ENCODE measurements at regions not wholly inside any gene's neighbourhood (a gene's known extent, or its start where the extent isn't known, plus 50 kb on each side); places are given as distances from the start of the nearest gene placed in this dataset.
A peak's percentile ranks its signal among the peaks of the same experiment; 100 is the strongest.

DNA sequence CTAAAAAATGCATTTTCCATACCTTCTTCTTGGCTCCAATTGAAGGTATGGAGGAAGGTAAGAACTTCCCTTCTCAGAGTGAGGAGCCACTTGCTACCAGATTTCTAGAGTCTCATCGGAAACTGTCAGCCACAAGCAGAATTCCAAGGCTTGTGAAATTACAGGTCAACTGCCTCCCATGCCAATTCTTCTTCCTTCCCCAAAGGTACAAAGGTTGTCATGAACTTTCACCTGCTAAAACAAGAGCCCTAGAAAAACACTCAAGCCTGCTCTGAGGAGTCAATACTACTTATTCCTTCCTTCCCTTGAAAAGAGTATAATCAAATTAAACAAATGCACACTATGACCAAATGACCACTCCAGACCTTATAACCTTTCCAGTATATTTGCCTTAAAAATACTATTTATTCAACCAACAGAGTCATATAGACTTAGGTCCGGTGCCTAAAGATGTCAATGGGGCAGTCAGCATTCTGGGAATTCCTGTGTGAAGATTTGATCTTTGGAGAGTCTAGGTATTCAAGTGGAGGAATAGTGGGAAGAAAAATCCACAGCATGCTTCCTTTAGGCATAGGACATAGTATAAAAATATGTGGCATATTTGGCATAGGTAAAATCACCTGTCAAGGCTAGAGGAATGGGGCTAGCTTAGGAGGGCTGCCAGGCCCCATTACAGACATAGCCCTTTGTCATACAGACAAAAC, 539.3 kb downstream of the LIG4 start:
- ChIA-PET POLR2A (no interaction called here), CTCF (no interaction called here)
- Mint-ChIP-seq H3K27ac (no peak overlapping the region), H3K4me1 (ENCODE audit: low read depth) (no peaks in the 10 kb centered on the region), H3K9me3 (peaks cover 9% of the 10 kb centered on the region), H3K4me3 (no peak overlapping the region), H3K27me3 (no peaks in the 10 kb centered on the region), H3K36me3 (no peaks in the 10 kb centered on the region)
- intact Hi-C loops (cut with micrococcal nuclease), result no loop called here
- no peak for DNase-seq

- intact Hi-C loops (cut with micrococcal nuclease), result no loop called here
- POLR2A ChIA-PET, result no interaction called here
- H3K4me1 Mint-ChIP-seq (ENCODE audit: low read depth), result no peaks in the 10 kb centered on the region
- H3K27ac Mint-ChIP-seq, result no peak overlapping the region
- H3K36me3 Mint-ChIP-seq, result no peaks in the 10 kb centered on the region
- peaks cover 14% of the 10 kb centered on the region for H3K9me3 Mint-ChIP-seq
- no peaks in the 10 kb centered on the region for H3K27me3 Mint-ChIP-seq
- CTCF ChIA-PET, result interaction anchor here (1.1 kb wide), 1 partner anchor 17 kb away, joined by 3 read pairs; no protein-coding TSS in a partner anchor
- no peak for DNase-seq
- no peak overlapping the region for H3K4me3 Mint-ChIP-seq
Measured at GRCh38 chr13:107669391-107669993, 545.8 kb downstream of the LIG4 start.

GRCh38 chr13:107665926-107666458, 549.3 kb downstream of the LIG4 start:
- ChIA-PET CTCF (interaction anchor here (1.4 kb wide), 1 partner anchor 16 kb away, joined by 3 read pairs; no protein-coding TSS in a partner anchor), POLR2A (no interaction called here)
- H3K4me3 Mint-ChIP-seq, result no peak overlapping the region
- no peak for DNase-seq
- no peaks in the 10 kb centered on the region for H3K36me3 Mint-ChIP-seq
- H3K27ac Mint-ChIP-seq, result no peak overlapping the region
- H3K9me3 Mint-ChIP-seq, result peaks cover 16% of the 10 kb centered on the region
- H3K4me1 Mint-ChIP-seq (ENCODE audit: low read depth), result no peaks in the 10 kb centered on the region
- intact Hi-C loops (cut with micrococcal nuclease), result no loop called here
- no peaks in the 10 kb centered on the region for H3K27me3 Mint-ChIP-seq

GRCh38 chr13:107650081-107650701, 565.1 kb downstream of the LIG4 start:
- H3K36me3 Mint-ChIP-seq, result no peaks in the 10 kb centered on the region
- POLR2A ChIA-PET, result no interaction called here
- peak; percentile 33 for DNase-seq
- no peak overlapping the region for H3K27ac Mint-ChIP-seq
- peaks cover 2% of the 10 kb centered on the region for H3K9me3 Mint-ChIP-seq
- CTCF ChIA-PET, result interaction anchor here (1.3 to 2.5 kb wide), 3 partner anchors 11 to 439 kb away, joined by 3 to 12 read pairs (median 4); no protein-coding TSS in a partner anchor
- H3K27me3 Mint-ChIP-seq, result peaks cover 2% of the 10 kb centered on the region
- H3K4me3 Mint-ChIP-seq, result no peak overlapping the region
- no peaks in the 10 kb centered on the region for H3K4me1 Mint-ChIP-seq (ENCODE audit: low read depth)
- intact Hi-C loops (cut with micrococcal nuclease), result no loop called here

DNA sequence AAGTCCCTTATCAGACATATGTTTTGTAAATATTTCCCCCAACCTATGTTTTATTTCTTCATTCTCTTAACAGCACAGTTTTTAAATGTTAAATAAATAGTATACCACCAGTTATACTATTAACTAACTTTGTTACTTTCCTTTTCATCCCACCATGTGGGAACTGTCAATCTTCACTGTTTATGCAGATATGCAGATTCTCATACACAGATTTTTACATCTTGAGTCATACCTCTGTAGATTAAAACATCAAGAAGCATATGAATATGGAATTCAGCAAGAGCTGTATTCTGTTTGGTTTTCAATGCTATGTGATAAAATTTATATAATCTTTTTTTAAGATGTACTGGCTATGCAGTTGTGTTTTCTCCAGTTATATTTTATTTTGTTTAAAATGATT, 566.3 kb downstream of the LIG4 start:
- ChIA-PET CTCF (interaction anchor here (1.5 to 2.5 kb wide), 2 partner anchors 12 to 438 kb away, joined by 4 to 12 read pairs; no protein-coding TSS in a partner anchor), POLR2A (no interaction called here)
- Mint-ChIP-seq H3K4me3 (no peak overlapping the region), H3K9me3 (peaks cover 2% of the 10 kb centered on the region), H3K27ac (no peak overlapping the region), H3K27me3 (peaks cover 2% of the 10 kb centered on the region), H3K36me3 (no peaks in the 10 kb centered on the region), H3K4me1 (ENCODE audit: low read depth) (no peaks in the 10 kb centered on the region)
- intact Hi-C loops (cut with micrococcal nuclease), result no loop called here
- DNase-seq, result no peak

DNA sequence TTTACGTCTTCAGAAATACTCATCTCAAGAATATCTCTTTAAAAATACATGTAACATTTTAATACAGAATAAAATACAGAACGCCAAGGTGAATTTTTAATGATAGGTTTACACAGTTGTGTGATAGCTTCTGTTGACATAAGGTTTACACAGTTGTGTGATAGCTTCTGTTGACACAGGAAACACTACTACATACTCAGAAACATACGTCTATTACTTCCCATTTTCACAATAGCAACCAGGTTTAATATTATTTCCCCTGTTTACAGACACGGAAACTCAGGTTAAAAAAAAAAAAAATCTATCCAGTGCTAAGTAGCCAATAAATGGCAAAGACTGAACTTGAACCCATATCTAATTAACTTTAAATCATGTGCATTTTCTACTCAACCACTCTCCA, 571.2 kb downstream of the LIG4 start:
- POLR2A ChIA-PET, result no interaction called here
- H3K4me1 Mint-ChIP-seq (ENCODE audit: low read depth), result no peaks in the 10 kb centered on the region
- CTCF ChIA-PET, result no interaction called here

GRCh38 chr13:107643615-107644014, 571.7 kb downstream of the LIG4 start:
- DNase-seq, result no peak
- ChIA-PET CTCF (no interaction called here), POLR2A (no interaction called here)
- Mint-ChIP-seq H3K4me3 (no peak overlapping the region), H3K36me3 (no peaks in the 10 kb centered on the region), H3K27ac (no peak overlapping the region), H3K9me3 (peaks cover 4% of the 10 kb centered on the region), H3K4me1 (ENCODE audit: low read depth) (no peaks in the 10 kb centered on the region), H3K27me3 (no peaks in the 10 kb centered on the region)
- intact Hi-C loops (cut with micrococcal nuclease), result no loop called here

More for the DNA sequence above, 571.2 kb downstream of the LIG4 start:
- Mint-ChIP-seq H3K27me3 (no peaks in the 10 kb centered on the region), H3K4me3 (no peak overlapping the region), H3K9me3 (peaks cover 4% of the 10 kb centered on the region), H3K27ac (no peak overlapping the region), H3K36me3 (no peaks in the 10 kb centered on the region)
- DNase-seq, result no peak
- intact Hi-C loops (cut with micrococcal nuclease), result no loop called here

- Mint-ChIP-seq H3K4me3 (no peak overlapping the region), H3K9me3 (peaks cover 5% of the 10 kb centered on the region), H3K27ac (no peak overlapping the region), H3K36me3 (no peaks in the 10 kb centered on the region), H3K27me3 (no peaks in the 10 kb centered on the region), H3K4me1 (ENCODE audit: low read depth) (no peaks in the 10 kb centered on the region)
- ChIA-PET POLR2A (no interaction called here), CTCF (no interaction called here)
- DNase-seq, result no peak
- intact Hi-C loops (cut with micrococcal nuclease), result no loop called here
Measured at GRCh38 chr13:107642831-107643230, 572.5 kb downstream of the LIG4 start.

DNA sequence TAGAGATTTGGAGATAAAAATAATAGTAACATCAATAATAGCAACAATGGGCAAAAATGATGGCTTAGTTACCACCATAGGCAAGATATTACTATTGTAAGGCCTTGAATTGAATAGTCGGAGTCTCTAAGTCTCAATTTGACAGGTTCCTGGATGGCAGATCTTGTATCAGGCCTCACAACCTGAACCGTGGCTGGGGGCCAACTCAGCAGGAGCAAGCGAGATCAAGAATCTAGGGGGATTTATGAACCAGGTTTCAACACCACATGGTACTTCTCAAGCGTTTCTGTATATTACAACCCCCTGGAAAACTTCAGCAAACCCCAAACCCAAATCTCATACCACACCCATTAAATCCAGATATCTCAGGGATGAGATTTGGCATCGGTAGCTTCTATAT, 573.8 kb downstream of the LIG4 start:
- H3K4me3 Mint-ChIP-seq, result no peak overlapping the region
- H3K27ac Mint-ChIP-seq, result no peak overlapping the region
- ChIA-PET POLR2A (no interaction called here), CTCF (no interaction called here)
- H3K9me3 Mint-ChIP-seq, result peaks cover 6% of the 10 kb centered on the region
- no peaks in the 10 kb centered on the region for H3K4me1 Mint-ChIP-seq (ENCODE audit: low read depth)
- intact Hi-C loops (cut with micrococcal nuclease), result no loop called here
- no peaks in the 10 kb centered on the region for H3K36me3 Mint-ChIP-seq
- no peak for DNase-seq
- H3K27me3 Mint-ChIP-seq, result no peaks in the 10 kb centered on the region

GRCh38 chr13:107625648-107626047, 589.7 kb downstream of the LIG4 start:
- Mint-ChIP-seq H3K4me1 (ENCODE audit: low read depth) (no peaks in the 10 kb centered on the region), H3K9me3 (no peaks in the 10 kb centered on the region), H3K4me3 (no peak overlapping the region), H3K36me3 (no peaks in the 10 kb centered on the region), H3K27me3 (no peaks in the 10 kb centered on the region), H3K27ac (no peak overlapping the region)
- intact Hi-C loops (cut with micrococcal nuclease), result no loop called here
- POLR2A ChIA-PET, result no interaction called here
- DNase-seq, result no peak
- CTCF ChIA-PET, result no interaction called here

- no peaks in the 10 kb centered on the region for H3K36me3 Mint-ChIP-seq
- no peak overlapping the region for H3K27ac Mint-ChIP-seq
- no peaks in the 10 kb centered on the region for H3K27me3 Mint-ChIP-seq
- no peaks in the 10 kb centered on the region for H3K4me1 Mint-ChIP-seq (ENCODE audit: low read depth)
- ChIA-PET CTCF (no interaction called here), POLR2A (interaction anchor here (0.7 kb wide), 1 partner anchor 1410 kb away, joined by 3 read pairs; no protein-coding TSS in a partner anchor)
- DNase-seq, result no peak
- intact Hi-C loops (cut with micrococcal nuclease), result no loop called here
- H3K9me3 Mint-ChIP-seq, result peaks cover 2% of the 10 kb centered on the region
- no peak overlapping the region for H3K4me3 Mint-ChIP-seq
Measured at GRCh38 chr13:107617527-107617926, 597.8 kb downstream of the LIG4 start.

- ChIA-PET POLR2A (no interaction called here), CTCF (no interaction called here)
- no peak for DNase-seq
- intact Hi-C loops (cut with micrococcal nuclease), result no loop called here
- H3K36me3 Mint-ChIP-seq, result no peaks in the 10 kb centered on the region
- no peak overlapping the region for H3K27ac Mint-ChIP-seq
- H3K4me1 Mint-ChIP-seq (ENCODE audit: low read depth), result no peaks in the 10 kb centered on the region
- no peaks in the 10 kb centered on the region for H3K27me3 Mint-ChIP-seq
- peaks cover 2% of the 10 kb centered on the region for H3K9me3 Mint-ChIP-seq
- no peak overlapping the region for H3K4me3 Mint-ChIP-seq
Measured at GRCh38 chr13:107612376-107612775, 603.0 kb downstream of the LIG4 start.

Data from activated CD4-positive, alpha-beta memory T cell treated with anti-CD3 and anti-CD28 coated beads for 36 hours (primary cell).